ENCODE measurements at regions not wholly inside any gene's neighbourhood (a gene's known extent, or its start where the extent isn't known, plus 50 kb on each side); places are given as distances from the start of the nearest gene placed in this dataset.

GRCh38 chr4:180219080-180219479 lies 2024.1 kb upstream of the TENM3 start:
- H3K27me3 ChIP-seq (ENCODE audit: insufficient read depth, poor library complexity, severe bottlenecking) = no peaks in the 10 kb centered on the region
- DNase-seq (ENCODE audit: low read depth in 1 of 2, low spot score in 1 of 2) = no peak
- TF ChIP-seq GABPA (IDR thresholded peaks at IDR 0.05; ENCODE audit: low read depth) = no peak

DNA sequence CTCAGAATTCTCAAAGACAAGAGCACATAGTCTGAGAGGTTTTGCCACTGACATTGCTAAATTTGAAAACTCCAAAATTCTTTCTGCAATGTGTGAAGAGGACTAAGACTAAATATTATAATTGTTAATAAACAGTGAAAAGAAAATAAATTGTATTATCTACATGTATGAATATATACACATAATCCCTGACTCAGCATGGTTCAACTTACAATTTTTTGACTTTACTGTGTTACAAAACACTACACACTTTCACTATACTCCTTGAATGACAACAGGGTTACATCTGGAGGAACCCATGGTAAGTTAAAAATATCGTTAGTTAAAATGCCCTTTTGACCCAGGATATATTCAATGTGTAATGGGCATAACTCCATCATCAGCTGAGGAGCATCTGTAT lies 2017.2 kb upstream of the TENM3 start:
- Histone ChIP-seq H3K27ac (replicated peaks) (no peak overlapping the region), H3K27me3 (ENCODE audit: insufficient read depth, poor library complexity, severe bottlenecking) (no peaks in the 10 kb centered on the region), H3K4me3 (replicated peaks; ENCODE audit: insufficient read depth, low read length) (no peak overlapping the region)
- no peak for DNase-seq (ENCODE audit: low read depth in 1 of 2, low spot score in 1 of 2)
- TF ChIP-seq, protein P1, sequence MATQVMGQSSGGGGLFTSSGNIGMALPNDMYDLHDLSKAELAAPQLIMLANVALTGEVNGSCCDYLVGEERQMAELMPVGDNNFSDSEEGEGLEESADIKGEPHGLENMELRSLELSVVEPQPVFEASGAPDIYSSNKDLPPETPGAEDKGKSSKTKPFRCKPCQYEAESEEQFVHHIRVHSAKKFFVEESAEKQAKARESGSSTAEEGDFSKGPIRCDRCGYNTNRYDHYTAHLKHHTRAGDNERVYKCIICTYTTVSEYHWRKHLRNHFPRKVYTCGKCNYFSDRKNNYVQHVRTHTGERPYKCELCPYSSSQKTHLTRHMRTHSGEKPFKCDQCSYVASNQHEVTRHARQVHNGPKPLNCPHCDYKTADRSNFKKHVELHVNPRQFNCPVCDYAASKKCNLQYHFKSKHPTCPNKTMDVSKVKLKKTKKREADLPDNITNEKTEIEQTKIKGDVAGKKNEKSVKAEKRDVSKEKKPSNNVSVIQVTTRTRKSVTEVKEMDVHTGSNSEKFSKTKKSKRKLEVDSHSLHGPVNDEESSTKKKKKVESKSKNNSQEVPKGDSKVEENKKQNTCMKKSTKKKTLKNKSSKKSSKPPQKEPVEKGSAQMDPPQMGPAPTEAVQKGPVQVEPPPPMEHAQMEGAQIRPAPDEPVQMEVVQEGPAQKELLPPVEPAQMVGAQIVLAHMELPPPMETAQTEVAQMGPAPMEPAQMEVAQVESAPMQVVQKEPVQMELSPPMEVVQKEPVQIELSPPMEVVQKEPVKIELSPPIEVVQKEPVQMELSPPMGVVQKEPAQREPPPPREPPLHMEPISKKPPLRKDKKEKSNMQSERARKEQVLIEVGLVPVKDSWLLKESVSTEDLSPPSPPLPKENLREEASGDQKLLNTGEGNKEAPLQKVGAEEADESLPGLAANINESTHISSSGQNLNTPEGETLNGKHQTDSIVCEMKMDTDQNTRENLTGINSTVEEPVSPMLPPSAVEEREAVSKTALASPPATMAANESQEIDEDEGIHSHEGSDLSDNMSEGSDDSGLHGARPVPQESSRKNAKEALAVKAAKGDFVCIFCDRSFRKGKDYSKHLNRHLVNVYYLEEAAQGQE (IDR thresholded peaks at IDR 0.05; ENCODE audit: insufficient replicate concordance, low read depth) = no peak
- no peak for TF ChIP-seq POLR2AphosphoS5 (IDR thresholded peaks at IDR 0.05; ENCODE audit: low read depth)
- TF ChIP-seq CTCF (IDR thresholded peaks at IDR 0.05; ENCODE audit: insufficient read depth, low read length) = no peak
- no peak for TF ChIP-seq GABPA (IDR thresholded peaks at IDR 0.05; ENCODE audit: low read depth)
- TF ChIP-seq SPI1 (IDR thresholded peaks at IDR 0.05; ENCODE audit: borderline replicate concordance, low read depth) = no peak

More at GRCh38 chr4:180219080-180219479, 2024.1 kb upstream of the TENM3 start:
- no peak overlapping the region for H3K4me3 ChIP-seq (replicated peaks; ENCODE audit: insufficient read depth, low read length)
- H3K27ac ChIP-seq (replicated peaks) = no peak overlapping the region

GRCh38 chr4:180234730-180235129 lies 2008.5 kb upstream of the TENM3 start:
- no peak for TF ChIP-seq CTCF (IDR thresholded peaks at IDR 0.05; ENCODE audit: insufficient read depth, low read length)
- TF ChIP-seq GABPA (IDR thresholded peaks at IDR 0.05; ENCODE audit: low read depth) = no peak
- no peak for TF ChIP-seq POLR2AphosphoS5 (IDR thresholded peaks at IDR 0.05; ENCODE audit: low read depth)
- no peak for TF ChIP-seq SPI1 (IDR thresholded peaks at IDR 0.05; ENCODE audit: borderline replicate concordance, low read depth)
- TF ChIP-seq, protein P1 (IDR thresholded peaks at IDR 0.05; ENCODE audit: insufficient replicate concordance, low read depth) = peak; percentile 95
- peak in 1 of 2 experiments; percentile 33 for DNase-seq (ENCODE audit: low read depth in 1 of 2, low spot score in 1 of 2)
- no peaks in the 10 kb centered on the region for H3K27me3 ChIP-seq (ENCODE audit: insufficient read depth, poor library complexity, severe bottlenecking)
- H3K4me3 ChIP-seq (replicated peaks; ENCODE audit: insufficient read depth, low read length) = no peak overlapping the region
- H3K27ac ChIP-seq (replicated peaks) = no peak overlapping the region

DNA sequence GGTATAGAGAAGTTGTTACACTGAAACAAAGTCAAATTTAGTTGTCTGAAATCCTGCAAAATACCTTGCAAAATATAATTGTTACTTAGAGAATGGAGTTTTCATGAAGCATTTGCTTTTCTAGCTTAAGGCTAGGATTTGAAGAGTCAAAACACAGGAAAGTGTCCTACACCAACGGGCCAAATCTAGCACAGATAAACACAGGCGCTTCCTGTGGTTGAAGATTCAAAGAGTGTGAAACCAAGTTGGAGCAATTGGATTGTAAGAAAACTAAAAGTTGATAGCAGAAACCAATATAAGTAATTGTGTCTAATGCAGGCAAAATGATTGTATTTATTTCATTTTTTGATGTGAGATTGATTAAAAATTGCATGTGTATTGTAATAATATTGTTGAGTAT lies 2002.5 kb upstream of the TENM3 start:
- no peak for TF ChIP-seq POLR2AphosphoS5 (IDR thresholded peaks at IDR 0.05; ENCODE audit: low read depth)
- no peak for TF ChIP-seq CTCF (IDR thresholded peaks at IDR 0.05; ENCODE audit: insufficient read depth, low read length)
- TF ChIP-seq SPI1 (IDR thresholded peaks at IDR 0.05; ENCODE audit: borderline replicate concordance, low read depth) = no peak
- TF ChIP-seq, protein P1 (IDR thresholded peaks at IDR 0.05; ENCODE audit: insufficient replicate concordance, low read depth) = no peak
- TF ChIP-seq GABPA (IDR thresholded peaks at IDR 0.05; ENCODE audit: low read depth) = no peak
- Histone ChIP-seq H3K4me3 (replicated peaks; ENCODE audit: insufficient read depth, low read length) (no peak overlapping the region), H3K27ac (replicated peaks) (no peak overlapping the region), H3K27me3 (ENCODE audit: insufficient read depth, poor library complexity, severe bottlenecking) (no peaks in the 10 kb centered on the region)
- DNase-seq (ENCODE audit: low read depth in 1 of 2, low spot score in 1 of 2) = no peak

Data from HL-60 (cell line).